ENCODE measurements at regions not wholly inside any gene's neighbourhood (a gene's known extent, or its start where the extent isn't known, plus 50 kb on each side); places are given as distances from the start of the nearest gene placed in this dataset.

DNA sequence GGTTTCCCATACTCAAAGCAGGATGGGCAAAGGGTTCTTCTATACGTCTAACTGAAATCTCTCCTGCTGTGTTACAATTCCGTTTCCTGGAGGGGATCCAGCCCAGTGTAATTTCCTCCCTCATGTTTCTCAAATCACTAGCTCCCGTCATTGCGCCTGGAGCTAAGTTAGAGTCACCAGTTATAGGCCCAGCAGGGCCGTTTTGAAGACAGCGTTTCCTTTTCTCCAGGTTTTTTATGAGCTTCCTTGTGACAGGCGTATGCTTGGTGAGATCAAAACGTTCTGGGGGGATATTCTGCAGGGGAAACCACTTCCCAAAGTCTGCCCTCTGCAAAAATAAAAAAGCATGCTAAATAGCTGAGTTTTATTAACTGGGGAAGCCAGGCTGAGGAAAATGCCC lies 53.0 kb upstream of the WWC1 start:
- TF ChIP-seq EZH2phosphoT487 (IDR thresholded peaks at IDR 0.05; ENCODE audit: insufficient read depth, low read depth) (no peak), EZH2 (IDR thresholded peaks at IDR 0.05; ENCODE audit: insufficient read depth, poor library complexity, severe bottlenecking) (no peak)
